Chondrocyte (in vitro differentiated cells): ENCODE measurements at regions not wholly inside any gene's neighbourhood (a gene's known extent, or its start where the extent isn't known, plus 50 kb on each side); places are given as distances from the start of the nearest gene placed in this dataset.

Experiments used
- DNase-seq: peaks from one replicate; pipeline ENCODE4 v3.0.0; 2021; ENCODE audit warnings: mixed read lengths, low spot score
- H3K27ac Mint-ChIP-seq: one replicate; pipeline ENCODE4 v1.8.0; 2021; ENCODE audit warnings: mild to moderate bottlenecking, moderate library complexity, mixed read lengths; ENCODE audit not compliant: unreplicated experiment
- H3K27me3 Mint-ChIP-seq: 2 replicates; pipeline ENCODE4 v1.8.0; 2021; ENCODE audit warnings: low read depth, mixed read lengths
- H3K36me3 Mint-ChIP-seq: 2 replicates; pipeline ENCODE4 v1.8.0; 2021; ENCODE audit warnings: low read depth, mixed read lengths
- H3K4me1 Mint-ChIP-seq: 2 replicates; pipeline ENCODE4 v1.8.0; 2021; ENCODE audit warnings: low read depth, mild to moderate bottlenecking, mixed read lengths
- H3K4me3 Mint-ChIP-seq: one replicate; pipeline ENCODE4 v1.8.0; 2021; ENCODE audit warnings: mild to moderate bottlenecking, moderate library complexity, mixed read lengths; ENCODE audit not compliant: unreplicated experiment
- H3K9me3 Mint-ChIP-seq: 2 replicates; pipeline ENCODE4 v1.8.0; 2021; ENCODE audit warnings: low read depth, mixed read lengths
- TF ChIP-seq, protein P1 (sequence below): fragments of 200-600 bp; sonication (generic); IDR thresholded peaks from 2 replicates; pipeline ENCODE4 v1.5.0; 2021; ENCODE audit warnings: antibody characterized with exemption, mild to moderate bottlenecking, moderate library complexity

DNA sequence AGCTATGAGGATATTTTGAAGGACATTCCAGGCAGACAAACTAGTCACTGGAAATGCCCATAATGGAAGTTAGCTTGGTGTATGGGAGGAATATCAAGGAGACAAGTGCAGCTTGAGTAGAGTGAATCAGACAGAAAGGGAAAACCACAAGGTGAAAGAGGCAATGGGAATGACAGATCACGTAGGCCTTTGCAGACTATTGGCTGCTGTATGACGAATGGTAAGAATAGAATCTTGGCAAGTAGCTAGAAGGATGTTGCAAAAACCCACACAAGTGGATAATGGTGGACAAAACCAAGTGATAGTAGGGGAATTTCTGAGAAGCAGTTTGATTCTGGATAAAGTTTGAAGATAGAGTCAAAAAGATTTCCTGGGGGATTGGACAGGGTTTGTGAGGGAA, 196.9 kb upstream of the NOVA1 start:
- H3K4me1 Mint-ChIP-seq, result no peaks in the 10 kb centered on the region
- TF ChIP-seq, protein P1, sequence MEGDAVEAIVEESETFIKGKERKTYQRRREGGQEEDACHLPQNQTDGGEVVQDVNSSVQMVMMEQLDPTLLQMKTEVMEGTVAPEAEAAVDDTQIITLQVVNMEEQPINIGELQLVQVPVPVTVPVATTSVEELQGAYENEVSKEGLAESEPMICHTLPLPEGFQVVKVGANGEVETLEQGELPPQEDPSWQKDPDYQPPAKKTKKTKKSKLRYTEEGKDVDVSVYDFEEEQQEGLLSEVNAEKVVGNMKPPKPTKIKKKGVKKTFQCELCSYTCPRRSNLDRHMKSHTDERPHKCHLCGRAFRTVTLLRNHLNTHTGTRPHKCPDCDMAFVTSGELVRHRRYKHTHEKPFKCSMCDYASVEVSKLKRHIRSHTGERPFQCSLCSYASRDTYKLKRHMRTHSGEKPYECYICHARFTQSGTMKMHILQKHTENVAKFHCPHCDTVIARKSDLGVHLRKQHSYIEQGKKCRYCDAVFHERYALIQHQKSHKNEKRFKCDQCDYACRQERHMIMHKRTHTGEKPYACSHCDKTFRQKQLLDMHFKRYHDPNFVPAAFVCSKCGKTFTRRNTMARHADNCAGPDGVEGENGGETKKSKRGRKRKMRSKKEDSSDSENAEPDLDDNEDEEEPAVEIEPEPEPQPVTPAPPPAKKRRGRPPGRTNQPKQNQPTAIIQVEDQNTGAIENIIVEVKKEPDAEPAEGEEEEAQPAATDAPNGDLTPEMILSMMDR, result no peak
- H3K36me3 Mint-ChIP-seq, result no peaks in the 10 kb centered on the region
- H3K27ac Mint-ChIP-seq, result no peak overlapping the region
- no peak overlapping the region for H3K4me3 Mint-ChIP-seq
- no peaks in the 10 kb centered on the region for H3K27me3 Mint-ChIP-seq
- no peak for DNase-seq
- no peaks in the 10 kb centered on the region for H3K9me3 Mint-ChIP-seq

DNA sequence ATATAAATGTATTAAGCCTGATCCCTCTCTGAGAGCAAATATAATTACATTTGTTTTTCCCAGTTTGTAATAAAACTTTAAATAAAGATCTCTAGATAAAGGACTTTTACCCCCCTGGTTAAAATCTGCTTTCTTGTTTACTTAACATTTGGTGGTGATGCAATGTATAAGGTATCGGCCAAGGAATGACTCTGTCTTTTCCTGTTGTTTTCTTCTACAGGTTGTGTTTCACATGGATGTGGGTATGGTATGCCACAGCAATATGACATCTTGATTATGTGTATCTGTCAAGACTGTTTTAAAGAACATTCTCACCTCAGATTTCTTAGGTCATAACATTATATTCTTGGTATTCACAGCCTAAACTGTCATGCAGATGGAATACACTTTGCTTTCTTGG, 210.6 kb upstream of the NOVA1 start:
- Mint-ChIP-seq H3K27ac (no peak overlapping the region), H3K4me1 (no peaks in the 10 kb centered on the region), H3K4me3 (no peak overlapping the region), H3K36me3 (no peaks in the 10 kb centered on the region), H3K9me3 (peaks cover 20% of the 10 kb centered on the region), H3K27me3 (no peaks in the 10 kb centered on the region)
- TF ChIP-seq, protein P1, result no peak
- no peak for DNase-seq

GRCh38 chr14:26810631-26811030, 212.8 kb upstream of the NOVA1 start:
- peaks cover 6% of the 10 kb centered on the region for H3K9me3 Mint-ChIP-seq
- no peaks in the 10 kb centered on the region for H3K4me1 Mint-ChIP-seq
- no peaks in the 10 kb centered on the region for H3K27me3 Mint-ChIP-seq
- TF ChIP-seq, protein P1, result no peak
- no peak overlapping the region for H3K4me3 Mint-ChIP-seq
- H3K36me3 Mint-ChIP-seq, result no peaks in the 10 kb centered on the region
- DNase-seq, result no peak
- H3K27ac Mint-ChIP-seq, result no peak overlapping the region

DNA sequence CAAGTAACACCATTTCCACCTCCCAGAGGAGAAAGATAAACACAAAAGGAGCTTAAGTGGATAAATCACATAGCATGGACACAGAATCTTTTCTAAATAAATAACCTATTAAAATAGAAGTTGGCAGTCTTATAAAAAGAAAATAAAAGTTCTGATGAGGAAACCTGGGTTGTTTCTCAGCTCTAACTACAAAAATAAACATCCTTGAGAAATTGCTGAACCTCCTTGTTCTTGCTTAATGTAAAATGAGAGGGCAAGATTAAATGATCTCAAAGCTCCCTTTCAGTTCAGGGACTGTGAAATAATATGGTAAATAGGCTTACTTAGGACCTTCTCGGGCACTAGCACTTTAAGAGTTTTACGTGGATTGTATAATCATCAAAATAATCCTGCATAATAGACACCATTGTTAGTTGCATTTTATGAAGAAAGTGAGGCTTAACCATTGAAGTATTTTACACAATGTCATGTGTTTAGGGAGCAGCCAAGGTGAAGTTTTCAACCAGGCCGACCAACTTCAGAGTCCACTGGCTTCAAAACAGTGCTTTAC, 214.0 kb upstream of the NOVA1 start:
- no peaks in the 10 kb centered on the region for H3K36me3 Mint-ChIP-seq
- DNase-seq, result no peak
- TF ChIP-seq, protein P1, result no peak
- no peak overlapping the region for H3K27ac Mint-ChIP-seq
- H3K4me3 Mint-ChIP-seq, result no peak overlapping the region
- no peaks in the 10 kb centered on the region for H3K27me3 Mint-ChIP-seq
- H3K9me3 Mint-ChIP-seq, result no peaks in the 10 kb centered on the region
- no peaks in the 10 kb centered on the region for H3K4me1 Mint-ChIP-seq

- DNase-seq, result no peak
- Mint-ChIP-seq H3K4me3 (no peak overlapping the region), H3K27me3 (peaks cover under 1% of the 10 kb centered on the region), H3K27ac (no peak overlapping the region), H3K4me1 (no peaks in the 10 kb centered on the region), H3K9me3 (no peaks in the 10 kb centered on the region), H3K36me3 (no peaks in the 10 kb centered on the region)
- TF ChIP-seq, protein P1, result no peak
Observed at GRCh38 chr14:26820138-26820537, 222.3 kb upstream of the NOVA1 start.
